GM21381 (cell line): ENCODE measurements at regions not wholly inside any gene's neighbourhood (a gene's known extent, or its start where the extent isn't known, plus 50 kb on each side); places are given as distances from the start of the nearest gene placed in this dataset.
"Not testable (repeated sequence)": the region's sequence is repeated elsewhere in the genome, so short reads cannot be mapped to it uniquely, and the experiment has no call there.

ENCODE experiments used
- ATAC-seq: cut with Tn5 transposase; IDR thresholded peaks from one replicate; pipeline ENCODE4 v1.9.1; 2021; ENCODE audit warnings: mild to moderate bottlenecking, moderate library complexity; ENCODE audit not compliant: unreplicated experiment

GRCh38 chr14:71551291-71551950 lies 380.8 kb upstream of the RGS6 start:
- ATAC-seq: no peak

DNA sequence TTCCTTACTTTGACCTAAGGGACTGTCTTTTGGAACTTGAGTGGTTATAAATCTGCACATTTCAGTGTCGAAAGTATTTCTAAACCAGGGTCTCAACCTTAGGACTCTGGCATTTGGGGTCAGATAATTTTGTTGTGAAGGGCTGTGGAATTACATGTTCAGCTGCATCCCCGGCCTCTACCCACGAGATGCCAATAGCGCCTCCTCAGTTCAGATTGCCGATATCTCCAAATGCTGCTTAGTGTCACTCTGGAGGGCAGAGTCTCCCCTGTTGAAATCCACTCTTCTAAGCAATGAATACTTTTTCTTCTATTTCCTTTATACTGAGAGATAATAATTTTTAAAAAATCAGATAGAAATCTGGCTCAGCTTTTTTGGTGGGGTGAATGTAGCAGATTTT lies 379.4 kb upstream of the RGS6 start:
- no peak for ATAC-seq

GRCh38 chr14:71553779-71554178 lies 378.4 kb upstream of the RGS6 start:
- ATAC-seq: no peak

DNA sequence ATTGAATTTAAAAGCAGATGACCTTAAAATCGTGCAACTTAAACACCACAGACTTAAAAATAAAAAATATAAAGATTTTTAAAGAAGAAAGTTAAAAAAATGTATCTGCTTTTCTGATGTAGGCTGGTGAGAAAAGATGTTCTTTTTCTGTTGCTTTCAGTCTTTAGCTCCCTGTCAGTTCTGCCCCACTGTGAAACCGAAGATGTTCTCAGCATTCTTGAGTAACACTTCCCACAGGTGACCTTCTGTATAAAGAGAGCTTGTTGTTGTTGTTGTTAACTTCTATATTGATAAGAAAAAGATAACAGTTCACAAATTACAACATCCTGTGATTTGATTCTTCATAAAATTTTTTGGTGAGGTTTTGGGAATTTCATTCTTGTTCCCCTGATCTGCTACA lies 377.9 kb upstream of the RGS6 start:
- ATAC-seq: no peak

- ATAC-seq: peak; percentile 18
Measured at GRCh38 chr14:71554959-71555612, 377.1 kb upstream of the RGS6 start.

DNA sequence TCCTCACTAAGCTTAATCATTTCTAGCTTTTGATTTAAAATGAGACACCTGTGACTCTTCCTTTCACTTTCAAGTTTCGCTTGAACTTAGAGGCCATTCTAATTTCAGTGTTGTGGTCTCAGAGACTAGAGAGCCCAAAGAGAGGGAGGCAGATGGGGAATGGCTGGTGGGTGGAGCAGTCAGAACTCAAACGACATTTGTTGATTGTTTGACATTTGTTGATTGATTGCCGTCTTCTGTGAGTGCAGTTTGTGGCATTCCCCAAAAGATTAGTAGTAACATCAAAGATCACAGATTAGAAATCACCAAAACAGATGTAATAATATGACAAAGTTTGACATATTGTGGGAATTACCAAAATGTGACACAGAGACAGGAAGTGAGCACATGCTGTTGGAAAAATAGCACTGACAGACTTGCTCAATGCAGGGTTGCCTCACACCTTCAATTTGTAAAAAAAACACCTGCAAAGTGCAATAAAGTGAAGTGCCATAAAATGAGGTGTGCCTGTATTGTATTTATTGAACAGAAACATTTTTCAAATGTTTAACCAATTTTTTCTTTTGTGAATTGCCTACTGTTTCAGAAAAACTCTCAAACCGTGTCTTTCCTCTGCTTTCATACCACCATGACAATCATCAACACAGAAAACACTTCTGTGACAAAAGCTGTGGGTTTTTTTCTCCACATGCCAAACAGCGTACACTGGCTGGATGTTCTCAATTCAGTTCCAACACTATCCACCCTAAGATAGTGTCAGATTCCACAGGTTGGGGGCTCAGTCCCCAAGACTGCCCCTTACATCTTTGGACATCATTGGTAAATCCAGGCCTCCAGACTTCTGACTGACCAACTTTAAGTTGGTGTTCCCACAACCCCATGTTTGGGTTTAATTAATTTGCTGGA lies 376.3 kb upstream of the RGS6 start:
- peak; percentile 88 for ATAC-seq

- ATAC-seq: no peak
Measured at GRCh38 chr14:71556730-71557129, 375.5 kb upstream of the RGS6 start.

DNA sequence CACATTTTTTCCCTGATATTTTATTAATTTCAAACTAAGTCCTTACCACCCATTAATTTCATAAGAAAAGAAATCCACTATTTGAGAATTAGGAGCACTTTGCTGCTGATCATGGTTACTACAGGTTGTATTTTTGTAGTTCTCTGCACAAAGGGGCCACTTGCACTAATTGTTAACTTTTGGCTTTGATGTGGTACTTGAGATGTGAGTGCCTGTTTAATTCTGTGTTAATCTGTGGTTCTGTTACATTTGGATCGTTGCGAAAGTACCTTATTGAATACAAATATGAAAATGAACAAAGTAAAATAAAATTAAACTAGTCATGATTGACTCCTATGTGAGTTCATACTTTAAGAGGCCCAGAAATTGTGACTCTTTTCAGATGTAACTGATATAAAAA lies 374.9 kb upstream of the RGS6 start:
- ATAC-seq: no peak

GRCh38 chr14:71558943-71559342 lies 373.3 kb upstream of the RGS6 start:
- not testable (repeated sequence) for ATAC-seq

- ATAC-seq: no peak
Measured at GRCh38 chr14:71560751-71561150, 371.5 kb upstream of the RGS6 start.

DNA sequence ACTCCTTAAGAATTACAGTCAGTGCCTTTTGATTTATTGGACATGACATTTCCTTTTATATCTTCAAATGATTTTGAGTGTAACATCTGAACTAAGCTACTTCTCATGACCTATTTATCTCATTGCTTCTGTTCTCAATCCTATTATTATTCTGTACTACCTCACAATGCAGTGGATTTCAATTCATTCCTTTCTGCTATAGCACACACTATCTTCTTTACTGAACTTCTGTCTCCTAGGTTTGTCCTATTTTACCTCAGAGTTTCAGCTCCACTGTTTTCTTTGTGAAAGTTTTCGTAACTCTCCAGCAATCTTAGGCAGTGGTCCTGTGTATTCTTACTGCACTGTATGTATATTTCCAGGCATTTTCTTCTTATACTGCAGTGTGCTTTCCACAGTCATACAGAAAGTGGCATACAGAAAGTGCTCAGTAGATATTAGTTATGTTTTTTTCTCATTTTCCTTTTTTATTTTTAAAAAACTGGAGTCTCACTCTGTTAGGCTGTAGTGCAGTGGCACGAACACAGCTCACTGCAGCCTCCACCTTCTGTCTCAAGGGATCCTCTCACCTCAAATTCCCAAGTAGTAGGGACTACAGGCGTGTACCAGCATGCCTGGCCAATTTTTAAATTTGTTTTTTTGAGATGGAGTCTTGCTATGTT lies 368.6 kb upstream of the RGS6 start:
- peak; percentile 45 for ATAC-seq

GRCh38 chr14:71566276-71566675 lies 366.0 kb upstream of the RGS6 start:
- peak; percentile 71 for ATAC-seq

DNA sequence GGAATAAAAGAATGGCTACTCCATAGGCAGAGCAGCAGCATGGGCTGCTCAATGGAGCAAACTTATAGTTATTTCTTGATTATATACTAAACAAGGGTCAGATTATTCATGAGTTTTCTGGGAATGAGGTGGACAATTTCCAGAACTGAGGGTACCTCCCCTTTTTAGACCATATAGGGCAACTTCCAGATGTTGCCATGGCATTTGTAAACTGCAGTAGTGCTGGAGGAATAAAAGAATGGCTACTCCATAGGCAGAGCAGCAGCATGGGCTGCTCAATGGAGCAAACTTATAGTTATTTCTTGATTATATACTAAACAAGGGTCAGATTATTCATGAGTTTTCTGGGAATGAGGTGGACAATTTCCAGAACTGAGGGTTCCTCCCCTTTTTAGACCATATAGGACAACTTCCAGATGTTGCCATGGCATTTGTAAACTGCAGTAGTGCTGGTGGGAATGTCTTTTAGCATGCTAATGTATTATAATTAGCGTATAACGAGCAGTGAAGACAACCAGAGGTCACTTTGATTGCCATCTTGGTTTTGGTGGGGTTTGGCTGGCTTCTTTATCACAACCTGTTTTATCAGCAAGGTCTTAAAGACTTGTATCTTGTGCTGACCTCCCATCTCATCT lies 364.6 kb upstream of the RGS6 start:
- ATAC-seq: not testable (repeated sequence)

- ATAC-seq: no peak
Measured at GRCh38 chr14:71574976-71575375, 357.3 kb upstream of the RGS6 start.

DNA sequence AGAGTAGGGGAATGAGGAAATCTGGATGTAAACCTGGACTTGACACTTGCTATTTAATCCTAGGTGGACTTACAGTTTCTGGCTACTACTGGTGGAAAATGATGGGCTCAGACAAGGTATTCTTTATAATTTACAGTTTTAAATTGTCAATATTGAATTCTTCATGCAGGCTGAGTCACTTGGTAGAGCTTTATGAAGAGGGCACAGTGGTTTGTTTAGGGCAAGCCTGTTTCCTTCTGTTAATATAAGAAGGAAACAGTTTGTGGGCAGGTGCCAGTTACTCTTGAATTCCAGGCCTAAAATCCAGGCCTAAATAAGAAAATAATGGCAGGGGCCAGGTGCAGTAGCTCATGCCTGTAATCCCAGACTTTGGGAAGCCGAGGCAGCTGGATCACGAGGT lies 355.8 kb upstream of the RGS6 start:
- ATAC-seq: no peak

DNA sequence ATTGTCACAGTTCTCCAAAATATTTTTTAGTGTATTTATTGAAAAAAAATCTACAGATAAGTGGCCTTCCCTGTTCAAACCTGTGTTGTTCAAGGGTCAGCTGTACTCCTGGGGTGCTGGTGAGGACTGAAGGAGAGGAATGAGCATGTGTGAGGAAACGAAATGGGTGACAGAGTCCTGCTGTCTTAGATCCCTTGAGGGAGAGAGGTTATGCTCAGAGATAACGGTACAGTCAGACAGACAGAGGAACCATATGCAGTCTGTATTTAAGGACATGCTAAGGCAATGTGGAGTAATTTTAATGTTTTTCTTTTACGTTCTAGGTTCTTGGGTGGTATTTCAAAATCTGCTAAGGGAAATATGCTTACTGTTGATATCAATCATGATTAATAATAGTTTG lies 352.9 kb upstream of the RGS6 start:
- ATAC-seq: no peak

DNA sequence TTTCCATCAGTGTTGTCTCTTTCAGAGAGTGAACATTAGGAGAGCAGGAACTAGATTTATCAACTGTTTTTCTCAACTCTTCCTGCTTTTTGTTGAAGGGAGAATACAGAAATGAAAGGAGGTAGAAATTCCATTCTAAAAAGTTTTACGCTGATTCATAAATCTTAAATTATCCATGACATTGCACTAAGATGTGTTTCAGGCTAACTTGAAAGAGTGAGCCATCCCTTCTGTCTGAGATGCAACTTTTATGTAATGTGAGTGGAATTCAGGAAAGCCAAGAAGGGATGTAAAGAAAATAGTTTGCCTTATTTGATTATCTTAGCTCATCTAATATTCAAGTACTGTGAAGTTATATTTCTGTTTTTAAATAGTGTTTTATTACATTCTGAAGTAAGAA lies 349.5 kb upstream of the RGS6 start:
- no peak for ATAC-seq

GRCh38 chr14:71583194-71583593 lies 349.0 kb upstream of the RGS6 start:
- ATAC-seq: no peak

DNA sequence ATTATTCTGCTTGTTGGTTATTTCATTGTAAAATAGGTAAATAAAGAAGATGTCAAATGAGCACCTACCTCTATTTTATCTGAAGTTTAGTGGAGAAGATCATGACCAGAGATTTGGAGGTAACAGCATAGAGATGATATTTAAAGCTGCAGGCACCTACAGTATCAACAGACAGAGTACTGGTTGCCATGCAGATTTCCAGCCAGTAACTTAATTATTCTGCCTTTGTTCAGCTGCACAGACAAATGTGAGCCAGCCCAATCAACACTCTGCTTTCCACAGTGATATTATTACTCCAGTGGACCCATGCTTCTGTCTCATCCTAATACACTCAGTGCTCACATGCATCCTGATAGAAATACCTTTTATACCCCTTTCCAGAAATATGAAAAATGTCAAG lies 348.5 kb upstream of the RGS6 start:
- ATAC-seq: no peak

DNA sequence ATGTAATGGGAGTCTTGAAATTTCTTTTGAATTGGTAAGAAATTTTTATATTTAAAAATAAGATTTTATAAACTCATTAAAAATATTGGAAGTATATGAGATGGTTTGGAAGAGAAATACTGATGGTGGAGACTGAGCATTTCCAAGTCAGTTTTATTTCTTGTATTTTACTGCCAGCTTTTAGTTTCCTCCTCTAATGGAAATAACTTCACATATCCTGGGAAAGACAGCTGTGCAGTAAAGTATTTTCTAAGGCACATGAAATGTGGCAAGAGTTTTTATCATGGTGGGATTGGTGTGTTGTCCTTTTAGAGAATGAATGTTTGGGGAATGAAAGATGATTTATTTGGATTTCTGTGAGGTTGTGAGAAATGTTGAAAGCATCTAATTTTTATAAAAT lies 346.9 kb upstream of the RGS6 start:
- no peak for ATAC-seq
